ENCODE measurements at regions not wholly inside any gene's neighbourhood (a gene's known extent, or its start where the extent isn't known, plus 50 kb on each side); places are given as distances from the start of the nearest gene placed in this dataset.
"Not testable (repeated sequence)": the region's sequence is repeated elsewhere in the genome, so short reads cannot be mapped to it uniquely, and the experiment has no call there.

DNA sequence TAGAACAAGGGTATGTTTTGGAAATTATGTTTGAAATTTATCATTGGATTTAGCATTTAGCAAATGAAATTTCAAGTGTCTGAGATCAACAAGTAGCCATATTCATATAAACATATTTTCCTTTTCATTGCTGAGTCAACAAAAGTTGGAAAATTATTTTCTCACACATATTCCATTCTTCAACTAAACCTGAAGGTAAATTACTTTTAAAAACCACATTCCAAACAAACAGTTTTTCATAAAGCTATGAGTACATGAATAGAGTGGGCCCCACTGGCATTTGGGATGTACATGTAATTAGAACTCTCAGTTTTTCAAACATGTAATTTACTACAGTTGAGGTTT, 178.3 kb upstream of the MKLN1 start:
- DNase-seq = no peak

DNA sequence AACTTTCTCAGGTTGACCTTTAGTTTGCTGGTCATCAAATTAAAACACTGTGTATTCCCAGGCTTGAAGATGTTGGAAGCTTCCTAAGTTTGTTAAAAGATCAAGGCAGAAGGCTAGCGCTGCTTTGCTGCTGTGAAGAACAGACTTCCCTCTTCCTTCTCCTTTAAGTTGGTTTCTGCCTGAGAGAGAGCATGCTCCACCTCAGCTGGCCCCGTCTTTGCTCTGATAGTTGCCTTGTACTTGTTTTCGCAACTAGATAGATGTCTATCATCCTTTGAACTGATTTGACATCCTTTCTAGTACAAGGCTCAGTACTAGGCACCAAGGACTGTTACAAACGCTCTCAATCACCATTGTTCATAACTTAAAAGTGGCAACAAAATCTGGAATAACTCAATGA, 177.8 kb upstream of the MKLN1 start:
- DNase-seq = no peak

DNA sequence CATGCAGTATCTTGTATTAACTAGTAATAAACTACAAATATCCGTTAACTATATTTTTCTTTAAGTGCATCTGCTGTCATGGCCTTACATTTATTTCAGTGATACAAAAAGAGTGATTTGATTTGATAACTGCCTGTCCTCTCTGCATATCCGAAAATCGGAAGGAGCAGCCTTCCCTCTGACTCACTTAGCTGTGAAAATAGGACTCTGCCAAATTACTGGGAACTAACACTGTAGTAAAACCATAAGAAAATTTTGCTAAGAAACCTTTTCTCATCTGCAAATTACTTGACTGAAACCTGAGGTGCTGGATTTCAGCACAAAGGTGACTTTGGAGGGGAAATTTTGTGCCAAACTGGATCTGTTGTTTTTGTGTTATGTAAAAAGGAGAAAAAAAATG, 176.6 kb upstream of the MKLN1 start:
- DNase-seq = no peak

DNA sequence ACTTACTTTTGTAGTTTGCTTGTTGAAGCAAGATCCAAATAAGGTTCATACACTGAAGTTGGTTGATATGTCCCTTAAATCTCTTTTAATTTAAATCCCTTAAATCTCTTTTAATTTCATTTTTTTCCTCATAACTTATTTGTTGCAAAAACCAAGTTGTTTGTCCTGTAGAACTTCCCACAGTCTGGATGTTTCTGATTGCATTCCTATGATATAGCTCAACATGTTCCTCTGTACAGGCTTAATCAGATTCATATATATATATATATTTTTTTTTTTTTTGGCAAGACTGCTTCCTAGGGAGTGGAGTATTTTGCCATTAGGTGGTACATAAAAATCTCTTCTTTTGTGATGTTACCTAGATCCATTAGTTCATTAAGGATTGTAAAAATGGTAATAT, 174.9 kb upstream of the MKLN1 start:
- DNase-seq = peak; percentile 41

DNA sequence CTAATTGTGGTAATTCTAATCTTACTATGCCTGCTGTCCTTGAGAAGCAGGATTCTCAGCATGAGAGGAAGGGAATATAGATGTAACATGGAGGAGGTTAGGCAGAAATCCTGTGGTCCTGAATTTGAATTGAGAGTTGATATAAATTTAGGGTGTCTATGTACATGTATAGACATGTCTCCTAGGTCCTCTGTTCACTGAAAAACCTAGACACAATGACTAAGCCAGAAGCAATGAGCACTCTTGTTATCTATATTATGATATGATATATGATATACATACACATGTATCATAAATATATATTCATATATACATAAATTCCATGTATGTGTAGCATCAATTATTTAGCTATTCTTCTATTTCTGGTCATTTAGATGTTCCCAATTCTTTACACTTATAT, 173.3 kb upstream of the MKLN1 start:
- DNase-seq = no peak

DNA sequence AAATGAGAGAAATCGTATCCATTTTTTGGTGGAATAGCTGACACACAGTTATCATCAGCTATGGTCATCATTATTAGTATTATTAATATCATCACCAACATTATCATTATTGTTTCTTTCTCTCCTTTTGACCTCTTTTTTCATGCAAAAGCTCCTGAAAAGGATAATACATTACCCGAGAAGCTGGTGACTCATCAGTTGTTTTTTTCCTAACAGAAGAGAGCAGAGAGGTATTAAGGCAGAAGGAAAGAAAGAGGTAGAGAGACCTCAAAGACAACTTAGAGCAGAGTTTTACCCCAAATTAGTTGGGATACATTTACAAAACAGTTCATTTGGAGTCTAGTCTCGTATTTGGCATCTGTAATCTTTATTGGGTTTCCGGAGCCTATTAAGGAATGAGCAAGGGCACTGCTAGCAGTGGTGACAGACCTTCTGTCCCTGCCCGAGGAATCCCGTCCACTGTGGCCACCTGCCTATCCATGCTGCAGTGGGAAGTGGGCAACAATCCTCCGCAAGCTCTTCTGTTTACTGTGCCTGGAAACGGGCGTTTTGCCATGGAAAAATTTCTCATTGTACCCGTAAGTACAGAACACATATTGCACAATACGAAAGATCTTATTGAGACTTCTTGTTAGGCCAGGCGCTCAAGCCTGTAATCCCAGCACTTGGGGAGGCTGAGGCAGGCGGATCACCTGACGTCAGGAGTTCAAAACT, 170.0 kb upstream of the MKLN1 start:
- no peak for DNase-seq

DNA sequence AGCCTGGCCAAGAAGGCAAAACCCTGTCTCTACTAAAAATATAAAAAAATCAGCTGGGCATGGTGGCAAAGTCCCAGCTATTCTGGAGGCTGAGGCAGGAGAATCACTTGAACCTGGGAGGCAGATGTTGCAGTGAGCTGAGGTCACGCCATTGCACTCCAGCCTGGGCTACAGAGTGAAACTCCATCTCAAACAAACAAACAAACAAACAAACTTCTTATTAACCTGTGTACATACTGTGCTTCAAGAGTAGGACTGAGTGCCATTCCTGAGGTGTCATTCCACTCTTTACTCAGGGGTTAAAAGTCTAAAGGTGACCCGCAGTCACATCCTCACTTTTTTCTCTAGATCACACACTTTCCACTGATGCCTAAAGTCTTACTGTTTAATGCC, 169.4 kb upstream of the MKLN1 start:
- not testable (repeated sequence) for DNase-seq

DNA sequence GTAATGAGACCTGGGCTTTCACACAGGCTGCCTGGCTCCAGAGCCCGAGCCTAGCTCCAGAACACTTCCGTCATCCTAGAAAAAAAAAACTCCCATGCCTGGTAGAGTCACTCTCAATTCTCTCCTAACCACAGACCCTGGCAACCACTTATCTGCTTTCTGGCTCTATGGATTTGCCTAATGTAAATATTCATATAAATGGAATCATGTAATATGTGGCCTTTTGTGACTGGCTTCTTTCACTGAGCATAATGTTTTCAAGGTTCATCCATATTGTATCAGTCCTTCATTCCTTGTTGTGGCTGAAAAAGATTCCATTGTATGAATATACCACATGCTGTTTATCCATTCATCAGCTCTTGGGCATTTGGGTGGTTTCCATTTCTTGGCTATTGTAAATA, 167.7 kb upstream of the MKLN1 start:
- DNase-seq = peak; percentile 73

DNA sequence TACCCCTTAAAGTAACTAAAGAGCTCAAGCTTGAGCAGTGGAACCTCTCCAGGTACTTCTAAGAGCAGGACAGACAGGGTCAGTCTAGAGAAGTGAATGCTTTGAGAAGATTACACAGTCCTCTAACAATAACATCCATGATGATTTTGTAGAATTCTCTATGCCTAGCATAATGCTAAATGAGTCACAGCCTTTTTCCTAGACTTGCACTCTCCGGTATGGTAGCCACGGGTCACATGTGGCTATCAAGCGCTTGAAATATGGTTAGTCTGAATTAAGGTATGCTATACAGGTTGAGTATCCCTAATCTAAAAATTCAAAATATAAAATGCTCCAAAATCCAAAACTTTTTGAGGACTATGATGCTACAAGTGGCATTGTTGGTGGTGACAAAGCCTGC, 166.6 kb upstream of the MKLN1 start:
- DNase-seq = peak; percentile 45

DNA sequence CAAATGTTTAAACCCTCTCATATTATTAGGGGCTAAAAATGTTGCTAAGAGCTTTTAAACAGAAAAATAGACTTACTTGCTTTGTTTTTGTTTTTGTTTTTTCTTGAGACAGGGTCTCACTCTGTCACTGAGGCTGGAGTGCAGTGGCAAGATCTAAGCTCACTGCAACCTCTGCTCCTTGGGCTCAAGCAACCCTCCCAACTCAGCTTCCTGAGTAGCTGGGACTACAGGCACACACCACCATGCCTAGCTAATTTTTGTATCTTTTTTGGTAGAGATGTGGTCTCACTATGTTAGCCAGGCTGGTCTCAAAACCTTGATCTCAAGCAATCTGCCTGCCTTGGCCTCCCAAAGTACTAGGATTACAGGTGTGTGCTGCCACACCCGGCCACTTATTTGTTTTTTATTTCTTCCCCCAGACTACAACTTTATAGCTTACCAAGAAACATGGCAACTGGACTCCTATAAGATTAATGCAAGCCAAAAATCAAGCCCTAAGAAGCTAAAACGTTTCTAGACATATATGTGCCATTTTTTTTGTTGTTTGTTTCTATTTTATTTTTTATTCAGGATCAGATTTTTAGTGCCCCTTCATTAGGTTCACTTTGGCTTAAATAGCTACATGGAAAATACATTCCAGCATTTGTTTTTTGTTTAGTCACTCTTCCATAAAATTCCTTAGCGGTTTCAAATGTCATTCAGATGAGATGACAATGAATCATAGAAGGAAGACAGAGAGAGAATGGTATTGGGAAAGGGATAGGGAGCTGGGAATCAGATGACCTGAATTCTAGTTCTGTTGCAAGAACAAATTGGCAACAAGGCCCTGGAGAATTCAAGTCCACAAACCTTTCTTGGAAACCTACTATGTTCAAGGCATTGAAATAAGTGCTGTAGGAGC, 163.4 kb upstream of the MKLN1 start:
- peak; percentile 92 for DNase-seq

DNA sequence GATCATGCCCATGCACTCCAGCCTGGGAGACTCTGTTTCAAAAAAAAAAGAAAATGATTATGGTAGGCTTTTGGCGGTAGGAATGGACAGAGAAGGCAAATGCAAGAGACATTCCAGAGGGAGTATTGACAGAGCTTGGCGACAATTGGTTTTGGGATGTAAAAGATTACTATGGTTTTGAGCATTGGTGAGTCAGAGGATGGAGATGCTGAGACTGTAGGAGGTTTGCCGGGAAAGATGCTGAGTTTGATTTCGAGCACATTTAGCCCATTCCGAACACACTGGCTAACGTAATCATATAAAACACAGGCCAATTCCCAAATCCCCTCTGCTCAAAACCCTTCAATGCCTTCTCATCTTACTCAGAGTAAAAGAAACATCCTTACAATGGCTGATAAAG, 161.6 kb upstream of the MKLN1 start:
- peak; percentile 93 for DNase-seq

DNA sequence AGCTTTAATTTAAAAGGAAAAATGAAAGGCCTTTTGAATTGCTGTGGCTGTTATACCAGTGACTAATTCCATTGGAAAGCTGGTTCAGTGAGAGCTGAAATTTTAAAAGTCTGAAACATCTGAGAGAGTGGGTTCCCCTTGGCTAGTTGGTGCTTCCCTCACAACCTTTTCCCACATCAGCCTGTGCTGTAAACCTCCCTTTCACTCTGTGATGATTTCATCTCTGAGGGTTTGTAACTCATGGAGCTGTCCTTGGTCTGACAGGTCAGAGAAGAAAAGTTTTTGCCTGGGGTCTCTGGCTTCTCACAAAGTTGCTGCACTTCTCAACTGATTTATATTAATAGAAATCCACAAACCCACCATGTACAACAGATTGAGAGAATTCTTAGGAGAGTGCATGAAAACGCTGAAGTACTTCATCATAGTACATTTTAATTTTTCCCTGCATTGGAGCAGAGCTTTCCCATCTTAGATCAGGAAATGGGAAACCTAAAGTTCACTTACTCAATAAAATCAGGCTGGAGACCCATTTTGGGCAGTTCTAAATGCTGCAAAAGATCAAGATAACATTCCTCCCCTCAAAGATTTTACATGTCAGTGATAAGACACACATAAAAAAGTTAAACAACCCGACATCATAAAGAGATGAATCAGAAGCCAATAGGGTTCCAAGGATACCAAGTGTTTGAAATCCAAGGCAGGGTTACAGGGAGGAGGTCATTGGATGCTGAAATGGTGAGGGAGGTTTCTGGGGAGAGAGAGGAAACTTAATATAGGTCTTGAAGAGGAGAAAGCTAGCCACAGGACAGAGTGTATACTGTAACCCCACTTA, 157.0 kb upstream of the MKLN1 start:
- DNase-seq = peak; percentile 48

DNA sequence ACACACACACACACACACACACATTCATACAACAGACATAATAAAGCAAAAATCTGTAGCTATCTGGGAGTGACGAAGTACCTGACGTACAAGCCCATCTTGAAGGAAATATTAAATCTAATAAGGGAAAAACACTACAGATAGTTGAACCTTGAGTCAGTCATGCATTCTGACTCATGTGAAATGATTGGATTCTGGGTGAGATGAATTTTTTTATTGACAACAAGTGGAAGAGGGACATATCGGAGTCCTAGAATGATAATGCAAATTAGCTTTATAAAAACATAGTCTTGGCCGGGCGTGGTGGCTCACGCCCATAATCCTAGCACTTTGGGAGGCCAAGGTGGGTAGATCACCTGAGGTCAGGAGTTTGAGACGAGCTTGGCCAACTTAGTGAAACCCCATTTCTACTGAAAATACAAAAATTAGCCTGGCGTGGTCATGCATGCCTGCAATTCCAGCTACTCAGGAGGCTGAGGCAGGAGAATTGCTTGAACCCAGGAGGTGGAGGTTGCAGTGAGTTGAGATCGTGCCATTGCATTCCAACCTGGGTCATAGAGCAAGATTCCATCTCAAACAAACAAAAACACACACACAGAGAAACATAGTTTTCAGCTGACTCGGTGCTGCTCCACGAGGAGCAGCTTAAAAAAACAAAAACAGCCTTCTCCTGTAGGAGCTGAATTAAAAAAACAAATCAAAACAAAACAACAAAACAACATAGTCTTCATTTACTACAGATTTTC, 154.4 kb upstream of the MKLN1 start:
- peak; percentile 34 for DNase-seq

DNA sequence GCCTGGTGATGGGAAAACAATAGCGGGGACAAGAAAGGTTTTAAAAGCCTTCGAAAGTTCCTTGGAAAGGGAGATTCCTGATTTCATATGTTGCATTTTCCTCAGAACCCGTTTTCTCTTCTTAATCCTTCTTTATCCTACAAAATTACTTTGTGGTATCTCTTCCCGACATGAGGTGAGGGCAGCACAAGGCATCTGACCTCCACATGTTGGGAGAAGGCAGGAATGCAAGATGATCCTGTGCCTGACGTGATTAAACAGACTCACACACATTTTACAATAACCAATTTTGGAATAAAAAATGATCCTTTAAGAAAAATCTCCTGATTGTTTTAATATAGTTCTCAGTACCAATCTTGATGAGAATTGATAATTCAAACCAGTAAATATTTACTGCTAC, 153.3 kb upstream of the MKLN1 start:
- DNase-seq = peak; percentile 54

DNA sequence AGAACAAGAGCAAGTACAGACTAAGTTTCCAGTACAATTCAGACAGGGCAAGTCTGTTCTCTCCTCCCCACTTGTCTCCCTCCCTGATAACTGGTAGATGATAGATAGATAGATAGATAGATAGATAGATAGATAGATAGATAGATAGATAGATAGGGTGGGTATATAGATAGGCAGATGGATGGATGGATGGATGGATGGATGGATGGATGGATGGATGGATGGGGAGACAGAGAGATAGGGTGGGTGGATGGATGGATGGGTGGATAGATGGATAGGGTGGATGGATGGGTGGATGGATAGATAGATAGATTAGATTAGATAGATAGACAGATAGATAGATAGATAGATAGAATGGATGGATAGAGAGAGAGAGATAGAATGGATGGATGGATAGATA, 152.8 kb upstream of the MKLN1 start:
- no peak for DNase-seq

DNA sequence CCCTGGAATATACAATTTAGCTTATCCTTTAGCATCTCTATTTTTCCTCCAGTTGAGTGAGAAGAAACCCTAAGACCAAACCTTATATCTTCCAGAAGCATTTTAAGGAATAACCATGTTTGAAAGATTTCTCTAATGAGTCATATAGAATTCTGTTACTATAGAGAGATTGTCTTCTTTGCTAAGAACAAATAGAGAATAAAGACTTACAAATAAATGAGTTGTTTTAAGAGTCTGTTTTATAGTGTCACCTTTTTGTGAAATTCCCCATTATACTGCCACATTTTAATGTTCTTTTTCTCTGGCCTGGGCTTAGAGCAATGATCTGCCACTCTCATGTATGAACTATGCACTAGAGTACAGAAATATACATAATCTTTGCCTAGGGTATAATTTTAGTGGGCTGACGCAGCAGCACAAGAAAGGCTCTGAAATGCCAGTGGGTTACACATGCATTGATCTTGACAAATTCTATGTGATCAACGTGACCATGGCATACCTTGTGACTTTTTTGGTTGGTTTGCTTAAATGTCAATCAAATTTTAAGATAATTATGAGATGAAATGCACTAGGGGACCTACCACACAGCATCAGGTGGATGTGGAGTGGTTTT, 145.1 kb upstream of the MKLN1 start:
- DNase-seq = no peak

DNA sequence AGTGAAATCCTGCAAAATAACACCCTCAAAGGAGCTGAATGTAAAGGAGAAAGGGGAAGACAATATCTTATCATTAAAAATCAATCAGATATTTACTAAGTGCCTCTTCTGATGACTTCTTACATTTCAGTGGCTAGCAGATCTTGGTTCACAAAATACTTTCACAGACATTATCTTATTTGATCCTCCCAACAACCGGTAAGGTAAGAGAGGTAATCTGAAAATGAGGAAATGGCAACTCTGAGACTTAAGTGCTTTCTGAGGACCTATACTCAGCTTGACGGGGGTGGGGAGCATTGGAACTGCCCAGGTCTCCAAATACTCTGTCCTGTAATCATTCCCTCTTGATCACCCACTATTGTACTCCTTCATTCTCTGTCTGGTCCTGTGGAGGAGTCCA, 144.6 kb upstream of the MKLN1 start:
- no peak for DNase-seq

DNA sequence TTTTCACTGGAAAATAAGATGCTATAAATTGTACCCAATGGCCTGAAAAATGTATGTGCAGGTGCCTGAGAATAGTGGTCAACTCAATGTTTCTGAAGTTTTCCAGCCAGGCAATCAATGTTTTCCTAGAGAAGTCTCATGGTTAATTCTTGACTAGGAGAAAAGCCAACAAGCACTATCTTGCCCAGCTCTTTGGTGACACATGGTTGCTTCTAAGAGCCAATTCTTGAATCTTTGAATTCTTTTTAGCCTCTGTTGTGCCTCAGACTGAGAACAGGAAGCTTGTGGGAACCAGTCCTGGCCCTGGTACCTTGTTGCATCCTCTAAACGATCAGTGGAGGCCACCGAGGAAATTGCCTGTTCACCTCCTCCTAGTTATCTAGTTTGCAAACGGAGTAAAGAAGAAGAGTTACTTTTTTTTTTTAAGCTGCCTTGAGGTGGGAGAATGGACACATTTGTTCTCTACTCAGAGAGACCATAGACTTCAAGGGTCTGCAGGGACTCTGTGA, 144.0 kb upstream of the MKLN1 start:
- DNase-seq = no peak

DNA sequence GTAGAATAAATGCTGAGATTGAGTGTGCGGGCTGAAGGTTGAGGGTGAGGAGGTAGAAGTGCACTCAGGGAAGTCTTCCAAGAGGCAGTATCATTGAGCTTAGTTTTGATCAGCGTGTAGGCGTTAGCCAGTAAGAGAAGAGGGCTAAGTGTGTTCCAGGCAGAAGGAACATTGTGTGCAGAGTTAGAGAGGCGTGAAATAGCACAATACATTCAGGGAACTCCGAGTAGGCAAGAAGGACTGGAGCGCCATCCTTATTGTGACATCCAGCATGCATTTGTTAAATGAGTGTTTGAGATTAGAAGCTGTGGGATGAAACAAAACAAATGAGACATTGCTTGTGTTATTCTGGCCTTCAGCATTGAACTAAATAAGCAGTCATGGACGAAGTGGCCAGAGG, 140.9 kb upstream of the MKLN1 start:
- no peak for DNase-seq

DNA sequence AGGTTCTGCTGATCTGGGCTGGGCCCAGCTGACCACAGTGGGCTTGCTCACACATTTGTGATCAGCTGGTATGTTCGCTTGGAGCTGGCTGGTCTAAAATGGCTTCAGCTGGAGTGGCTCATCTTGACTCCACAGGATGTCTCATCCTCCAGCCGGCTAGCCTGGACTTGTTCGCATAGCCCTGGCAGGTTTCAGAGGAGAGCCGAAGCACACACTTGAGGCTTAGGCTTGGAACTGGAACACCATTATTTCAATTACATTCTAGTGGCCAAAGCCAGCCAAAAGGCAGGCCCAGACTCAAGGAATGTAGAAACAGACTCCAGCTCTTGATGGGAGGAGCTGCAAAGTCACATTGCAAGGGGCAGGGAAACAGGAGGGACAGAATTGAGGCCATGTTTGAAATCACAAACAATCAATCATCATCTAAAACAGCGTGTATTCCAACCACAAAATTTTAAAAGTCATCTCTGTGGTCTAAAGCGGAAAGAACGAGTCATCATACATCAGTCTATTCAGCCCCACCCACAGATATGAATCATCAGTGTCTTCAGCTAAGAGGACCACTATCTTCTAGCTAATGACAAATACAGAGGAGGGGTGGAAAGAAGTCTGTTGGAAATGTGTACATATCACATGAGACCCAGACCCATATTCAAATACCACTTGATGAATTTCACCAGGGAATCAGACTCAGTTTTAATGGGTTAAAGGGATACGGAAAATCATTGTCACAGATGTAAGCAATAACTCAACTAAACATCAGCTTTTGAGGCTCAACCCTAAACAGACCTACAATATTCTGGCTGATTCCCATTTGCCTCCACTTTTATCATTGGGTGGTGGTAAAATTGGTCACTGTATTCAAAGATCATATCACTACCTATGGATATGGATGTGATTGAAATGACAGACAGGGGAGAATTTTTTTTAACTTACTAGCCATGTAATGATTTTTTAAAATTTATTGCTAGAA, 139.0 kb upstream of the MKLN1 start:
- peak; percentile 99 for DNase-seq

DNA sequence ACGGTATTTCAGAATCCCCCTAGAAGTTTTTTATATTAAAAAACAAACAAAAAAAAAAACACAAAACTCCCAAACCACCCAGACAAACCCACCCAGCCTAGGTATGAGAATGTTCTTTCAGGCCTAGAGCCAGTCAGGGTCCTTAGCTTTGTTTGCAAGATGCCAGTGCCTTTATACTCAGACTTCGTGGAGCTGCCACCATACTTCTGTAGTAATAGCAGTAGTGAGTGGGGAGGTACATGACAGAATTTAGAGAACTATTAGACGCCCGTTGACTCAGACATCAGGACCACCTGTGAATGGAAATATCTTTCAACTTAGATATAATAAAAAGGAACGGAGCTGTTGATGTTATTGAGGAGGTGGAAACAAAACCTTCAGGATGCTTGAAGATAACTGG, 138.2 kb upstream of the MKLN1 start:
- no peak for DNase-seq

All from fibroblast of skin of abdomen (primary cell).